HEK293T (cell line): ENCODE measurements at regions not wholly inside any gene's neighbourhood (a gene's known extent, or its start where the extent isn't known, plus 50 kb on each side); places are given as distances from the start of the nearest gene placed in this dataset.

Experiments used
- BHLHE40 ChIP-seq: fragments of 450-650 bp; IDR thresholded peaks from 2 replicates; pipeline ENCODE4 v1.6.1; 2016; ENCODE audit warnings: mild to moderate bottlenecking, moderate library complexity, borderline replicate concordance
- FOXK2 ChIP-seq: fragments of 450-650 bp; IDR thresholded peaks from 2 replicates; pipeline ENCODE4 v1.6.1; 2016; ENCODE audit warnings: mild to moderate bottlenecking
- HDGF ChIP-seq: fragments of 450-650 bp; IDR thresholded peaks from 2 replicates; pipeline ENCODE4 v1.6.1; 2017; ENCODE audit warnings: antibody characterized with exemption, borderline replicate concordance
- NFRKB ChIP-seq: fragments of 450-650 bp; IDR thresholded peaks from 2 replicates; pipeline ENCODE4 v1.6.1; 2016; ENCODE audit warnings: mild to moderate bottlenecking, moderate library complexity
- SUZ12 ChIP-seq: fragments of 450-650 bp; IDR thresholded peaks from 2 replicates; pipeline ENCODE4 v1.6.1; 2016; ENCODE audit warnings: mild to moderate bottlenecking
- TARDBP ChIP-seq: fragments of 450-650 bp; IDR thresholded peaks from 2 replicates; pipeline ENCODE4 v1.6.1; 2016
- ZNF384 ChIP-seq: fragments of 450-650 bp; IDR thresholded peaks from 2 replicates; pipeline ENCODE4 v1.6.1; 2016

GRCh38 chr3:68135067-68135466, 480.7 kb upstream of the SUCLG2 start:
- TF ChIP-seq BHLHE40, result no peak
- no peak for TF ChIP-seq ZNF384
- no peak for TF ChIP-seq TARDBP
- TF ChIP-seq HDGF, result no peak
- TF ChIP-seq SUZ12, result no peak
- no peak for TF ChIP-seq NFRKB
- no peak for TF ChIP-seq FOXK2
